ENCODE measurements at regions not wholly inside any gene's neighbourhood (a gene's known extent, or its start where the extent isn't known, plus 50 kb on each side); places are given as distances from the start of the nearest gene placed in this dataset.
"Not testable (repeated sequence)": the region's sequence is repeated elsewhere in the genome, so short reads cannot be mapped to it uniquely, and the experiment has no call there.

DNA sequence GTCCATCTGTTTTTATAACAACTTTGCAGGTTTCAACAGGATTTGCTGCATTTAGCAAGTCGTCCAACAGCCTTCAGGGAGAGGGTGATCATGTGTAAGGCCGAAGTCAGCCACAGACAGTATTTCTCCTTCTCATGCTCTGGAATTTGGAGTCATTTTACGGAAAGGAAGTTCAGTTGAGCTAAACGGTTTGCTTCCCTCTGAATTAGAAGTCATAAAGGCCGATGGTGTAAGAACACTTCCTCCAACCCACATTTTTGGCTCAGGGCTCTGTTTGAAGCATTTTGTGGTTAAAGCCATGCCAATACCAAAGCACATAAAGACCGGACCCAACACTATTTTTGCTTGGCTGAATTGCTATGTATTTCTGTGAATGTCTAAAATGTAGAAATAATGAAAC is 129.5 kb downstream of the TMEM182 start:
- Histone ChIP-seq H3K36me3 (no peaks in the 10 kb centered on the region), H3K4me1 (no peaks in the 10 kb centered on the region), H3K9me3 (no peaks in the 10 kb centered on the region), H3K27me3 (no peaks in the 10 kb centered on the region), H3K27ac (no peak overlapping the region), H3K4me3 (no peak overlapping the region)
- DNase-seq (ENCODE audit: extremely low spot score in 2 of 2), result no peak
- TF ChIP-seq, protein P1, sequence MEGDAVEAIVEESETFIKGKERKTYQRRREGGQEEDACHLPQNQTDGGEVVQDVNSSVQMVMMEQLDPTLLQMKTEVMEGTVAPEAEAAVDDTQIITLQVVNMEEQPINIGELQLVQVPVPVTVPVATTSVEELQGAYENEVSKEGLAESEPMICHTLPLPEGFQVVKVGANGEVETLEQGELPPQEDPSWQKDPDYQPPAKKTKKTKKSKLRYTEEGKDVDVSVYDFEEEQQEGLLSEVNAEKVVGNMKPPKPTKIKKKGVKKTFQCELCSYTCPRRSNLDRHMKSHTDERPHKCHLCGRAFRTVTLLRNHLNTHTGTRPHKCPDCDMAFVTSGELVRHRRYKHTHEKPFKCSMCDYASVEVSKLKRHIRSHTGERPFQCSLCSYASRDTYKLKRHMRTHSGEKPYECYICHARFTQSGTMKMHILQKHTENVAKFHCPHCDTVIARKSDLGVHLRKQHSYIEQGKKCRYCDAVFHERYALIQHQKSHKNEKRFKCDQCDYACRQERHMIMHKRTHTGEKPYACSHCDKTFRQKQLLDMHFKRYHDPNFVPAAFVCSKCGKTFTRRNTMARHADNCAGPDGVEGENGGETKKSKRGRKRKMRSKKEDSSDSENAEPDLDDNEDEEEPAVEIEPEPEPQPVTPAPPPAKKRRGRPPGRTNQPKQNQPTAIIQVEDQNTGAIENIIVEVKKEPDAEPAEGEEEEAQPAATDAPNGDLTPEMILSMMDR (IDR thresholded peaks at IDR 0.05), result no peak
- TF ChIP-seq POLR2AphosphoS5 (IDR thresholded peaks at IDR 0.05; ENCODE audit: insufficient read depth in 1 of 2, low read depth in 1 of 2) (no peak), POLR2A (IDR thresholded peaks at IDR 0.05) (no peak)
- intact Hi-C loops (cut with DNase I), result no loop called here

DNA sequence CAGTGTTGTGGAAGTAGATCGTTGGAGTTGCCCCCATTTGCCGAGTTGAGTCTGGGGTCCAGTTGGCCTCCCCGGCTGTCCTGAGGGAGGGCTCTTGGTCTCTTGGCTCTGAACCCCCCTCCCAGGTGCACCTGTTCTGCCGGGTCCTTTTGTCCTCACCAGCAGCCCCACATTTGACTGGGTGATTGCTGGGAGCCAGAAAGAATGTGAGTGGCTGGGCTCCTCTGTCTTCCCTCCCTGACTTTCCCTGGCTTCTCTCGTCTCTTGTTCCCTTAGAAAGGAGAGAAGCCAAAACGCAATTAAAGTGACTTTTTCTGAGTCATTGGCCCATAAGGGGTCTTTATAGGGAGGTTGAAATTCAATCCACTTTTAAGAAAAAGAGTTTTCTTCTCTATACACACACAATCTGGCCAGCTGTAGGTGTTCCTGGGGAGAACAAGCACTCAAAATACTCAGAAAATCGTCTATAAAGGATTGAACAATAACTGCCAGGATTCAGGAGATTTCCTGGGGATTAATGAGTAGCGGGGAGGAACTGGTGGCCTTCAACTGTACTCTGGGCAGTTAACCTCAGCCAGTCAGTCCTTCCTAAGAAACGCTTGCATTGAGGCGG is 131.0 kb downstream of the TMEM182 start:
- Histone ChIP-seq H3K4me1 (no peaks in the 10 kb centered on the region), H3K27ac (no peak overlapping the region), H3K9me3 (no peaks in the 10 kb centered on the region), H3K4me3 (no peak overlapping the region), H3K27me3 (no peaks in the 10 kb centered on the region), H3K36me3 (no peaks in the 10 kb centered on the region)
- intact Hi-C loops (cut with DNase I), result no loop called here
- DNase-seq (ENCODE audit: extremely low spot score in 2 of 2), result no peak
- TF ChIP-seq, protein P1 (IDR thresholded peaks at IDR 0.05), result no peak

GRCh38 chr2:102893870-102894269 is 132.0 kb downstream of the TMEM182 start:
- Histone ChIP-seq H3K36me3 (no peaks in the 10 kb centered on the region), H3K27me3 (no peaks in the 10 kb centered on the region), H3K27ac (no peak overlapping the region), H3K4me3 (no peak overlapping the region), H3K4me1 (no peaks in the 10 kb centered on the region), H3K9me3 (no peaks in the 10 kb centered on the region)
- no peak for TF ChIP-seq POLR2A (IDR thresholded peaks at IDR 0.05)
- no peak for TF ChIP-seq POLR2AphosphoS5 (IDR thresholded peaks at IDR 0.05; ENCODE audit: insufficient read depth in 1 of 2, low read depth in 1 of 2)
- TF ChIP-seq, protein P1 (IDR thresholded peaks at IDR 0.05), result no peak
- DNase-seq (ENCODE audit: extremely low spot score in 2 of 2), result no peak
- intact Hi-C loops (cut with DNase I), result no loop called here

- no peak overlapping the region for H3K27ac ChIP-seq
- no peaks in the 10 kb centered on the region for H3K9me3 ChIP-seq
- no peaks in the 10 kb centered on the region for H3K4me1 ChIP-seq
- H3K27me3 ChIP-seq, result no peaks in the 10 kb centered on the region
- H3K4me3 ChIP-seq, result no peak overlapping the region
- intact Hi-C loops (cut with DNase I), result no loop called here
- no peak for DNase-seq (ENCODE audit: extremely low spot score in 2 of 2)
- TF ChIP-seq POLR2AphosphoS5 (IDR thresholded peaks at IDR 0.05; ENCODE audit: insufficient read depth in 1 of 2, low read depth in 1 of 2) (no peak), POLR2A (IDR thresholded peaks at IDR 0.05) (no peak)
- TF ChIP-seq, protein P1 (IDR thresholded peaks at IDR 0.05), result no peak
- no peaks in the 10 kb centered on the region for H3K36me3 ChIP-seq
Observed at GRCh38 chr2:102895376-102895775, 133.5 kb downstream of the TMEM182 start.

DNA sequence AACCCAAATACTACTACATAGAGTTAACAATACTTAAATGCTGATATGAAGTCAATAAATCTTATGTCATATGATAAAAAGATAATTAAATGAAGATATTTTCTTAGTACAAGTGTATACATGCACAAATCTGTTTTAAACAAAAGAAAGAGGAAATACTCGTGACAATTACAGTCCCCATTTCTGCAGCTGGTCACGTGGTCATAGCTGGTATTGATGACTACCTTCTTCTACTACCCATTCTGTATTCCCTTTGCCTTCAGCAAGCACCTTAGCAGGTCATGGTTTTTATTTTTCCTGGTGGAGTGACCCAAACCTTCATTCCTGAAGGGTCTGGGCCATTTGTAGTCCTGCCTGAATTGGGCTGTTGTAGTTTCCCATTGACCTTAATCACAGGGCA is 147.4 kb downstream of the TMEM182 start:
- DNase-seq (ENCODE audit: extremely low spot score in 2 of 2); H3K36me3 ChIP-seq; intact Hi-C loops (cut with DNase I): not testable (repeated sequence)

More for the DNA sequence above, 147.4 kb downstream of the TMEM182 start:
- not testable (repeated sequence) for H3K4me1 ChIP-seq, H3K4me3 ChIP-seq, H3K27me3 ChIP-seq, H3K27ac ChIP-seq, H3K9me3 ChIP-seq
